OCI-LY7 (cell line): ENCODE measurements at regions not wholly inside any gene's neighbourhood (a gene's known extent, or its start where the extent isn't known, plus 50 kb on each side); places are given as distances from the start of the nearest gene placed in this dataset.

Experiments
- BruUV-seq: library from RNA; stranded (reverse); fragments of 400-500 nt; replicated peaks from 2 replicates; lab custom pipeline; 2021; lab: Mats Ljungman, UMichigan
- CTCF ChIA-PET: fragments of 300-600 bp; sonication (Branson Sonifier 250); formaldehyde crosslinking; loops from one replicate; lab custom pipeline; 2022; ENCODE audit warnings: antibody characterized with exemption; ENCODE audit not compliant: unreplicated experiment; lab: Charles Lee
- POLR2A ChIA-PET: fragments of 300-600 bp; sonication (Branson Sonifier 250); formaldehyde crosslinking; loops from one replicate; lab custom pipeline; 2022; ENCODE audit warnings: antibody characterized with exemption; lab: Charles Lee
- DNase-seq: peaks from one replicate; pipeline ENCODE4 v3.0.0-alpha.2; 2015; ENCODE audit warnings: low spot score
- H2AFZ ChIP-seq: fragments of 200-600 bp; sonication (generic), shearing (Covaris generic); 2 replicates; pipeline ENCODE4 v1.6.1; 2014; ENCODE audit warnings: mild to moderate bottlenecking, antibody characterized with exemption, low read length, moderate library complexity
- H3K27ac ChIP-seq: fragments of 200-600 bp; sonication (generic); 2 replicates; pipeline ENCODE4 v1.5.1; 2014; ENCODE audit warnings: mixed run types, low read depth, mild to moderate bottlenecking, moderate library complexity, low read length, inconsistent platforms; ENCODE audit not compliant: poor library complexity, severe bottlenecking
- H3K36me3 ChIP-seq: fragments of 200-600 bp; sonication (generic); 2 replicates; pipeline ENCODE4 v1.6.1; 2014; ENCODE audit warnings: mild to moderate bottlenecking, antibody characterized with exemption, low read length, moderate library complexity, mixed read lengths; ENCODE audit not compliant: insufficient read depth
- H3K4me1 ChIP-seq: fragments of 200-600 bp; sonication (generic); 2 replicates; pipeline ENCODE4 v1.5.1; 2014; ENCODE audit warnings: mild to moderate bottlenecking, low read length; ENCODE audit not compliant: insufficient read depth, poor library complexity, severe bottlenecking
- H3K4me2 ChIP-seq: fragments of 200-600 bp; sonication (generic); 2 replicates; pipeline ENCODE4 v1.6.1; 2014; ENCODE audit warnings: mild to moderate bottlenecking, low read length
- H3K4me3 ChIP-seq: fragments of 200-600 bp; sonication (generic); 2 replicates; pipeline ENCODE4 v1.5.1; 2014; ENCODE audit warnings: mild to moderate bottlenecking, low read depth, low read length; ENCODE audit not compliant: poor library complexity, severe bottlenecking
- H3K79me2 ChIP-seq: fragments of 200-600 bp; sonication (generic); 2 replicates; pipeline ENCODE4 v1.6.1; 2016; ENCODE audit warnings: low read depth, mild to moderate bottlenecking, low read length, moderate library complexity, mixed read lengths; ENCODE audit not compliant: insufficient read depth
- H3K9me2 ChIP-seq: fragments of 200-600 bp; sonication (generic); 2 replicates; pipeline ENCODE4 v1.6.1; 2016; ENCODE audit warnings: mild to moderate bottlenecking, low read length, mixed read lengths; ENCODE audit not compliant: insufficient read depth
- H3K9me3 ChIP-seq: fragments of 200-600 bp; sonication (generic); 2 replicates; pipeline ENCODE4 v1.6.1; 2014; ENCODE audit warnings: mild to moderate bottlenecking, mixed run types, low read length, mixed read lengths
- H4K20me1 ChIP-seq: fragments of 200-600 bp; sonication (generic); 2 replicates; pipeline ENCODE4 v1.6.1; 2014; ENCODE audit warnings: mild to moderate bottlenecking, antibody characterized with exemption, low read length, moderate library complexity, mixed read lengths; ENCODE audit not compliant: insufficient read depth
- CTCF ChIP-seq: fragments of 200-600 bp; sonication (generic); conservative IDR thresholded peaks from 2 replicates; pipeline ENCODE4 v1.5.1; 2014; ENCODE audit warnings: mild to moderate bottlenecking, antibody characterized with exemption, low read length, moderate library complexity, mixed read lengths
- EZH2phosphoT487 ChIP-seq: fragments of 200-600 bp; sonication (generic); IDR thresholded peaks from 2 replicates; pipeline ENCODE4 v1.6.1; 2018; ENCODE audit warnings: low read depth, borderline replicate concordance, mild to moderate bottlenecking, mixed run types, antibody characterized with exemption, low read length, moderate library complexity, mixed read lengths
- intact Hi-C: fragments of 100-400 bp; cut with micrococcal nuclease; formaldehyde crosslinking; loops from one replicate; pipeline ENCODE4 v1.10.0; 2022; ENCODE audit not compliant: unreplicated experiment

- intact Hi-C loops = no loop called here
- no peaks in the 10 kb centered on the region for H3K4me1 ChIP-seq
- H4K20me1 ChIP-seq = no peaks in the 10 kb centered on the region
- ChIA-PET CTCF (no interaction called here), POLR2A (interaction anchor here (0.6 kb wide), 1 partner anchor 65 kb away, joined by 3 read pairs; no protein-coding TSS in a partner anchor)
- H3K79me2 ChIP-seq = no peaks in the 10 kb centered on the region
- H3K4me2 ChIP-seq = no peak overlapping the region
- H3K36me3 ChIP-seq = no peaks in the 10 kb centered on the region
- H3K9me3 ChIP-seq = no peaks in the 10 kb centered on the region
- H2AFZ ChIP-seq = no peak overlapping the region
- no peaks in the 10 kb centered on the region for H3K9me2 ChIP-seq
- BruUV-seq = no TSS peak
- no peak for DNase-seq
- no peak overlapping the region for H3K4me3 ChIP-seq
- H3K27ac ChIP-seq = no peak overlapping the region
- no peak for TF ChIP-seq EZH2phosphoT487
- TF ChIP-seq CTCF = no peak
These were observed 469.7 kb upstream of the FANCL start for GRCh38 chr2:58710795-58711279.

DNA sequence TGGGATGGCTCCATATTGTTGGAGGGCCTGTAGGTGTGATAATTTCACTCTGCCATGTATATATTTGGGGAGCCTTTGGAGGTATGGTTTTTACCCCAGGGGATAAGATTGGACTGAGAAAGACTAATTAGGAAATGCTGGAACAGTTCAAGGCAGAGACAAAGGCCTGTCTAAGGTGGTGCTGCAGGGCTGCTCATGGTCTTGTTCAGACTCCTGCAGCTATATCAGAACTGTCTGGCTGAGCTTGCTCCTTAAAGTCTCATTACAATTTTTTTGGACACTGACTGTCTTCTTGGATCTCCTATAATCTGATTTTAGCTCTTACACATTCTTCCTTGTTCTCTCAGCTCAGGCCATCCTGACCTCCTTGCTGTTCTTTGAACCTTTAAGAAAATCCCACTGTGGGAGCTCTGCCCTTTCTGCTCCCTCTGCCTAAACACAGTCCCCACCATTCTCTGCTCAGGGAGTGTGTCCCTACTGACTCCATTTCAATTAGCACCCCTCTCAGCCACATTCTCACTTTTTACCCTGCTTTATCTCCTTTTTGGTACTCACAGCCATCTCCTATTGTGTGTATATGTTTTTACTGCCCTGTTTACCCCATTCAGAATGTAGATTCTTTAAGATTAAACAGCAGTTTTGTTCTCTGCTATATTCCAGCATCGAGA lies 468.7 kb upstream of the FANCL start:
- no peak for DNase-seq
- H3K4me3 ChIP-seq = no peak overlapping the region
- CTCF ChIA-PET = interaction anchor here (0.5 kb wide), 1 partner anchor 297 kb away, joined by 3 read pairs; no protein-coding TSS in a partner anchor
- H3K9me2 ChIP-seq = no peaks in the 10 kb centered on the region
- no peaks in the 10 kb centered on the region for H3K4me1 ChIP-seq
- TF ChIP-seq CTCF (no peak), EZH2phosphoT487 (no peak)
- H3K4me2 ChIP-seq = no peak overlapping the region
- H3K36me3 ChIP-seq = no peaks in the 10 kb centered on the region
- no TSS peak for BruUV-seq
- H2AFZ ChIP-seq = no peak overlapping the region
- no peak overlapping the region for H3K27ac ChIP-seq
- POLR2A ChIA-PET = no interaction called here
- H3K9me3 ChIP-seq = no peaks in the 10 kb centered on the region
- intact Hi-C loops = no loop called here
- no peaks in the 10 kb centered on the region for H3K79me2 ChIP-seq
- no peaks in the 10 kb centered on the region for H4K20me1 ChIP-seq

GRCh38 chr2:58709274-58709673 lies 468.1 kb upstream of the FANCL start:
- intact Hi-C loops = no loop called here
- Histone ChIP-seq H3K9me3 (no peaks in the 10 kb centered on the region), H4K20me1 (no peaks in the 10 kb centered on the region), H3K4me1 (no peaks in the 10 kb centered on the region), H3K4me2 (no peak overlapping the region), H3K4me3 (no peak overlapping the region), H3K79me2 (no peaks in the 10 kb centered on the region), H2AFZ (no peak overlapping the region), H3K27ac (no peak overlapping the region), H3K9me2 (no peaks in the 10 kb centered on the region), H3K36me3 (no peaks in the 10 kb centered on the region)
- ChIA-PET POLR2A (interaction anchor here (0.7 kb wide), 1 partner anchor 89 kb away, joined by 4 read pairs; no protein-coding TSS in a partner anchor), CTCF (no interaction called here)
- DNase-seq = no peak
- BruUV-seq = no TSS peak
- TF ChIP-seq CTCF = no peak
- TF ChIP-seq EZH2phosphoT487 = no peak
